ENCODE measurements at regions not wholly inside any gene's neighbourhood (a gene's known extent, or its start where the extent isn't known, plus 50 kb on each side); places are given as distances from the start of the nearest gene placed in this dataset.
"Not testable (repeated sequence)": the region's sequence is repeated elsewhere in the genome, so short reads cannot be mapped to it uniquely, and the experiment has no call there.

GRCh38 chr1:65593516-65593915, 173.0 kb downstream of the LEPR start:
- DNase-seq = no peak

DNA sequence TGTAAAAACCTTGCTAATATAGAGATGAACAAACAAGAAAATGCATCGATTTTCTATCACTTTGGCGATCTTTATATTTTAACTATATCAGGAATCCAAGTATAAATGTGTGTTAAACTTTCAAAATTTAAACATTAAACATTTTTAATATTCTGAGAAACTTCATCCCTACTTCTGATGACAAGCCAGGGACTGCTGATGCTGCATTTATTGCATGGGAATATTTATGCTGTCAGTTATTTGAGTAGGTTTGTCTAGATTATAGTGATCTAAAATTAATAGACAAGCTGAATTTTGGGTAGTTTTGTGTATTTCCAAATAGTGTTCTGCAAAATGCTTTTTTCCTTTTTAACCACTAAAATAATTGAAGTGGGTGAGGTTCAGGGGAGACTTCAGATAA, 175.3 kb downstream of the LEPR start:
- no peak for DNase-seq

DNA sequence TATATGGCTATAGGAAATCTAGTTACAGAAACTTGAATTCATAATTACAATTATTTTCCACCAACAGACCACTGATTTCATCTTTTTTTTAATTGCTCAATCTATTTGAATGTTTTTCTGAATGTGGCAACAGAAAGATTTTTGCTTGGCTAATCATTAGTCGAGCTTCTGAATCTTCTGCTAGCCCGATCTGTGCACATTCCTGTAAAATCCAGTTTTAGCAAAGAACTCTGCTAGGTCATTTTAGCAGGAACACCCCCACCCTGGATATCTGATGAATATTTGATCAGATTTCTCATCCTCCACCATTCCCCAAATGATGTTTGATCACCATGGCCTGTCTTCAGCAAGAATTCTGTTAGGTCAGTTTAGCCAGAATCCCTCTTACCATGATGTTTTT, 176.3 kb downstream of the LEPR start:
- DNase-seq = no peak

DNA sequence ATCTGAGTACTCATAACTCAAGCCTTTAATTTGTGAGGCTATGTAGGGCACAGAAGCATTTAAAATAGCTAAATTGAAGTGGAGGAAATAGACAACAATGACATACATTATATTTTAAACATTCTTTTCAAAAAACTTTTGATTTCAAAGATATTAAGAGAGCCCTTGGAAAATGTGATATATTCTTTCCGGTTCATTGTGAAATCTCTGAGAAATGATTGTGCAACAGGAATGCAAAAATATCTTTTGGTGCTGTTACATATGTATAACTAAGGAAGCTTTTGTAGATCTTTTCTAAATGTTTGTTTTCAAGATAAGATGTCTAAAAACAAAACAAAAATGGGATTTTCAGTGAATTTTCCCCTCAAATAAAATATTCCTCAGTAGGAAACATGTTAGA, 185.2 kb downstream of the LEPR start:
- DNase-seq = no peak

- DNase-seq = no peak
Observed at GRCh38 chr1:65606426-65606825, 186.0 kb downstream of the LEPR start.

DNA sequence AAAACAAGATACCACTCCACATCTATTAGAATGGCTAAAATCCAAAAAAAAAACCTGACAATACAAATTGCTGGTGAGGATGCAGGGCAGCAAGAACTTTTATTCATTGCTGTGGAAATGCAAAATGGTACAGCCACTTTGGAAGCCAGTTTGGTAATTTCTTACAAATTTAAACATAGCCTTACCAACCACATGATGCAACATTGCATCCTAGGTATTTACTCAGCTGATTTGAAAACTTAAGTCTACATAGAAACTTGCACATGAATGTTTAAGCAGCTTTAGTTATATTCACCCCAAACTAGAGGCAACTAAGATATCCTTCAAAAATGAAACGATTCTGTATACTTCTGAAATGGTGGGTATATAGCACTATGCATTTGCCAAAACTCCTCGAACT, 178.8 kb upstream of the PDE4B start:
- DNase-seq = no peak

GRCh38 chr1:65615859-65616258, 176.8 kb upstream of the PDE4B start:
- DNase-seq = no peak

GRCh38 chr1:65621721-65622120, 171.0 kb upstream of the PDE4B start:
- not testable (repeated sequence) for DNase-seq

DNA sequence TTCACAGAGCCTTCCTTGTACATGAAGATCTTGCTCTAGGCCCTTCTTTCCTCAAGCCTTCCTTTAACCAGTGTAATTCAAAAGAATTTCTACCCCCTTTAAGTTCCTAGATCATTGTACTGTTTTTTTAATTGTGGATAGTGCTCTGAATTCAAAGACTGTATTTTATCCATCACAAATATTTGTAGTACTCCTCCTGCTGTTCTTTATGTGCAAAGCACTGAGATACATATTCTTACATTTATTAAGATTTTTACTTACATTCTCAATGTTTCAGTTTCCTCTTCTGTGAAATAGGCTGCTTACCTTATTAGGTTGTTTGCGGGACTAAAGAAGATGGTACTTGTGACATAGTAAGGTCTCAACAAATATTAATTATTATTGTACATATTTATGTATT, 168.8 kb upstream of the PDE4B start:
- no peak for DNase-seq

DNA sequence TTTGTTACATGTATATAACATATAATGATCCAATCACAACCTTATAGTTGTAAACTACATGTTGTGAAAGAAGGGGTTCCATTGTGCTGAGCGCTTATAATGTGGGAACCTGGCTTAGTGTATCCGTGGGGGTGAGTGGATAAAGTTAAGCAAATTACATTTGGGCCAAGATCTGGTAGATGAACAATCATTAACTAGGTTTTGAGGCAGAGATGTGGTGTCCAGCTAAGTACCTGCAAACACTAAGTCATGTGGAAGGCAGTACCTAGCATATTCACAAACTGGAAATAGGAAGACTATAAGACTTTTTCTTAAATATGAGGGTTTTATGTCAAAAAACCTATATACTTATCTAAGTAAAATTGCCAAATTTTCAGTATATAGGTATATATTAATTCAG, 167.2 kb upstream of the PDE4B start:
- no peak for DNase-seq

GRCh38 chr1:65626003-65626402, 166.7 kb upstream of the PDE4B start:
- DNase-seq = no peak

DNA sequence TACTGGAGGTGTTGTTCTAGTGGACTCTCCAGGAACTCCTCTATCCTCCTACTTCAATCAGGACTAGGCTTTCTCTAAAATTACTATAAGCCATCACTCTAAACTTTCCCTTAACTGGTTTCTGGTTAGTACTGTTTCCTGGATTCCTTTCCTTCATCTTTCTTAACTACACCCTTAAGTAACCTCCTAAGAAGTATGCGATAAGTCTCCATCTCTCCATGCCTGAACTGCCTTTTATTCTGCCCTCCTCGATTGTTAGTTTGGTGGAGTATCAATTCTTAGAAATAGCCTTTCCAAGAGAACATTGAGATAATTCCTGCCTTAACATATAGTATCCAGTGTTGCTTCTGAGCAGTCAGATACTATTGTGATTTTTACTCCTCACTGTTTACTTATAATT, 162.9 kb upstream of the PDE4B start:
- no peak for DNase-seq

DNA sequence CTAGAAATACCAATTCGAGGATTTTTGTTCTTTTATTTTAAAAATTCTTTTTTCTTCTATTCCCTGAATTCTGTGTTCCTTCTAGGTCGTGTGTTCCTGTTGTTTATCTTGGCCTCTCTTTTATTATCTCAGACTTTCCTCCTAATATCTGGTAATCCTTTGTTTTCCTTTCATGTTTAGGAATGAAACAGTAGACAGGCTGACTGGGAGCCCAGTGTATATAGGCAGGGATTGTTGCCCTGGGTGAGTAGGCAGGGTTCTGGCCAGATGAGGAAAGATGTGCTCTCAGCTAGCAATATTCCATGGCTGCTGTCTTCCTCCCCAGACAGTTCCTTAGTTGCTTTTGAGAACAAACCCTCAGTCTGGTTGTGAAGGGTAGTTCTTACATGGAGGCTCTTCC, 161.8 kb upstream of the PDE4B start:
- DNase-seq = no peak

DNA sequence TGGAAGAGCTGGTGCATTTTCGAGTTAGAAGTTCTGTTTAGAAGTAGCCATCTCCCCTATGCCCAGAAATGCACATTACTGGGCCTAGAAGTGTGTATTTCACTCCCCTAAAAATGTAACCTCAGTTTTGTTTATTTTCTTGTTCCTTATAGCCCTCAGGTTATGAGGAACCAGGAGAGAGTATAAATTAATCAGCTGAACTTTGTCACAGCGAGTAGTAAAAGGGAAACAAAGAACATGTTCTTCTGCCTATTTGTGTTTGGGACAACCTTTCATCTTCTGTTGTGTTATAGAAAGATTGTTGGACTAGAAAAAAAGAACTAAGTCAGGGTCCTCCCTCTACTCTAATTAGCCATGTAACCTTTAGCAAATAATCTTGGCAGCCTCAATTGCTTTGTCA, 160.5 kb upstream of the PDE4B start:
- DNase-seq = no peak

DNA sequence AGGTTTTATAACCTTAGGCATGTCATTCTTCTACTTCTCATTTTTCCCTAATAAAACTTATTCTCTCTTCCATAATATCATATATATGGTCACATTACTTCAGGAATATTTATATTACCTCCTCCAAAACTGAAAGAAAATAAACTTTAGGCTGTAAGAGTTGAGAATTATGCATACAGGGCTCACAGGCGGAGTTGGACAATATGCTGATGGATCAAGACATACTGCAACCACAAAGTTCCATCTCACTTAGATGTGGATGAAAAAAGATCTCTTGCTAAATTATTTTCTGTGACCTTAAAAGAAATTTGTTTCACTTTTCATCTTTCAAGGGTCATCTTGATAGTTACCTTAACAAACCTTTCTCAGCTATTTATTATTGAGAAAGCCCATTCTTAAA, 152.6 kb upstream of the PDE4B start:
- DNase-seq = no peak

DNA sequence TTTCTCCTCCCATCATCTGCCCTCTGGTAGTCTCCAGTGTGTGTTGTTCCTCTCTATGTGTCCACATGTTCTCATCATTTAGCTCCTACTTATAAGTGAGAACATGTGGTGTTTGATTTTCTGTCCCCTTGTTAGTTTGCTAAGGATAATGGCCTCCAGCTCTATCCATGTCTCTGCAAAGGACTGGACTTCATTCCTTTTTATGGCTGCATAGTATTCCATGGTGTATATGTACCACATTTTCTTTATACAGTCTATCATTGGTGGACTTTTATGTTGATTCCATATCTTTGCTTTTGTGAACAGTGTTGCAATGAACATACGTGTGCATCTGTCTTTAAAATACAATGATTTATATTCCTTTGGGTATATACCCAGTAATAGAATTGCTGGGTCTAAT, 143.5 kb upstream of the PDE4B start:
- not testable (repeated sequence) for DNase-seq

DNA sequence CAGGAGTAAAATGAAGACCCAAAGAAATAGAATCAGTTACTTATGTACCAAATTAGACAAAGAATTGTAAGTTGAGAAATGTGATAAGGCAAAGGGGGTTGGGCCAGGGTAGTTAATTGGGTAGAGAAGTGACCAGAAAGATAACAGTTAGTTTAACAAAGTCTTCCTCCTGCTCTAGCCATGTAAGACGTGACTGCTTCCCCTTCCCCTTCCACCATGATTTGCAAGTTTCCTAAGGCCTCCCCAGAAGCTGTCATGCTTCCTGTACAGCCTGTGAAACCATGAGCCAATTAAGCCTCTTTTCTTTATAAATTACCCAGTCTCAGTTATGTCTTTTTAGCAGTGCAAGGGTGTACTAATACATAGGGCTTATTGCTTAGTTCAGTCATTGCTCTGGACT, 142.0 kb upstream of the PDE4B start:
- no peak for DNase-seq

GRCh38 chr1:65654526-65654925, 138.2 kb upstream of the PDE4B start:
- DNase-seq = not testable (repeated sequence)

DNA sequence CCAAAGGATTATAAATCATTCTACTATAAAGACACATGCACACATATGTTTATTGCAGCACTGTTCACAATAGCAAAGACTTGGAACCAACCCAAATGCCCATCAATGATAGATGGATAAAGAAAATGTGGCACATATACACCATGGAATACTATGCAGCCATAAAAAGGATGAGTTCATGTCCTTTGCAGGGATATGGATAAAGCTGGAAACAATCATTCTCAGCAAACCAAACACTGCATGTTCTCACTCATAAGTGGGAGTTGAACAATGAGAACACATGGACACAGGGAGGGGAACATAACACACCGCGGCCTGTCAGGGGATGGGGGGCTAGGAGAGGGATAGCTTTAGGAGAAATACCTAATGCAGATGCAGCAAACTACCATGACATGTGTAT, 135.1 kb upstream of the PDE4B start:
- DNase-seq = not testable (repeated sequence)

GRCh38 chr1:65658122-65658521, 134.6 kb upstream of the PDE4B start:
- no peak for DNase-seq

GRCh38 chr1:65668368-65668767, 124.3 kb upstream of the PDE4B start:
- DNase-seq = no peak

DNA sequence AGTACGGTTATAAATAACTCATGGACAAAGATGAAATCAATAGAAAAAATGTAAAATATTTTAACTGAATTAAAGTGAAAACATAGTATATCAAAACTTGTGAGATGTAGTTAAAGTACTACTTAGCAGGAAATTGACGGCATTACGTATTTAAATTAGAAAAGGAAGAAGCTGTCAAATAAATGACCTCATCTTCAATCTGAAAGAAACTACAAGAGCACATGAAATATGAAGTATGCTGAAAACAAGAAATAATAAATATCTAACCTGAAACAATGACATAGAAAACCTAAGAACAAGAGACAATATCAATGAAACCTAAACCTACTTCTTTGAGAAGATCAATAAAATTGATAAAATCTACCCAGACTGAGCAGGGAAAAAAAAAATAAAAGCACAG, 122.2 kb upstream of the PDE4B start:
- DNase-seq = no peak

DNA sequence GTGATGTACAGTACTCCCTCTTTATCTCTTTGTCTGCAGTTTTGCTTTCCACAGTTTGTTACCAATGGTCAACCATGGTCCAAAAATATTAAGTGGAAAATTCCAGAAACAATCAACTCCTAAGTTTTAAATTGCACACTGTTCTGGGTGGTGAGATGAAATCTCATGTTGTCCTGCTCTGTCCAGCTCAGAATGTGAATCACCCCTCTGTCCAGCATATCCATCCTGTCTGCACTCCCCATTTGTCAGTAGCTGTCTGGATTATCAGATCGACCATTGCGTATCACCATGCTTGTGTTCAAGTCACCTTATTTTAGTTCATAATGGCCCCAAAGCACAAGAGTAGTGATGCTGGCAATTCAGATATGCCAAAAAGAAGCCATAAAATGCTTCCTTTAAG, 118.2 kb upstream of the PDE4B start:
- DNase-seq = no peak

DNA sequence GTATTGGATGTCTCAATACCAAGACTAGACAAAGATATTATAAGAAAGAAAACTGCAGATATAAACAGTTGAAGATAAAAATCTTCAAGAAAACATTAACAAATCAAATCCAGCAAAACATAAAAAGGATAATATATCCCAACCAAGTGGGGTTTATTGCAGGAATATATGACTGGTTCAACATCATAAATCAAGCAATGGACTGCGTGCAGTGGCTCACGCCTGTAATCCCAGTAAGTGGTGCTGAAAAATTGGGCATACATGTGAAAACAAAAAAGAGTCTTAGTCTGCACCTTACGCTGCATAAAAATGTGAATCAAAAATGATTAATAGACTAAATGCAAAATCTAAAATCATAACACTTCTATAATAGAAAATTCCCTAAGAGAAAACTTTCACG, 112.9 kb upstream of the PDE4B start:
- no peak for DNase-seq

GRCh38 chr1:65681096-65681495, 111.6 kb upstream of the PDE4B start:
- no peak for DNase-seq

All from activated CD4-positive, alpha-beta T cell treated with anti-CD3 and anti-CD28 coated beads, Interleukin-2, amount 50 U/mL, for 4 hours (primary cell).